ENCODE measurements at regions not wholly inside any gene's neighbourhood (a gene's known extent, or its start where the extent isn't known, plus 50 kb on each side); places are given as distances from the start of the nearest gene placed in this dataset.
"Not testable (repeated sequence)": the region's sequence is repeated elsewhere in the genome, so short reads cannot be mapped to it uniquely, and the experiment has no call there.

DNA sequence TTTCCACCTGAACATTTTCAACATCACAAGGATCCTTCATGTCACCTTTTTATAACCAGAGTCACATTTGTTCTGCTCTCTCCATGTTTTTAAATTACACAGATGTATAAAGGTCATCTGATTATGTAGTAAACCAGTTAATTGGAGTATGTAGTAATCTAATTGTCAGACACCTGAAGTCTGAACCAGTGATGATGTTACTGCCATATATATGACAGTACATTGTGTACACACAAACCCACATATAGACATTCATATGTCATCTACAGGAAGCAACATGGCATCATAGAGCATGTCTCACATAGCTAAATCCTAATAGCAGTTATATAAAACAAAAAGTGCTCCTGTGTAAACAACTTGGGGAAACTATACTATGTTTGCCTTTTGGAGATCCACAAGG, 95.9 kb upstream of the PRR23C start:
- Histone ChIP-seq H3K9me3 (no peaks in the 10 kb centered on the region), H3K27me3 (no peaks in the 10 kb centered on the region), H3K4me1 (no peaks in the 10 kb centered on the region), H3K4me3 (no peak overlapping the region), H3K27ac (no peak overlapping the region), H3K36me3 (no peaks in the 10 kb centered on the region)
- TF ChIP-seq, protein P1, sequence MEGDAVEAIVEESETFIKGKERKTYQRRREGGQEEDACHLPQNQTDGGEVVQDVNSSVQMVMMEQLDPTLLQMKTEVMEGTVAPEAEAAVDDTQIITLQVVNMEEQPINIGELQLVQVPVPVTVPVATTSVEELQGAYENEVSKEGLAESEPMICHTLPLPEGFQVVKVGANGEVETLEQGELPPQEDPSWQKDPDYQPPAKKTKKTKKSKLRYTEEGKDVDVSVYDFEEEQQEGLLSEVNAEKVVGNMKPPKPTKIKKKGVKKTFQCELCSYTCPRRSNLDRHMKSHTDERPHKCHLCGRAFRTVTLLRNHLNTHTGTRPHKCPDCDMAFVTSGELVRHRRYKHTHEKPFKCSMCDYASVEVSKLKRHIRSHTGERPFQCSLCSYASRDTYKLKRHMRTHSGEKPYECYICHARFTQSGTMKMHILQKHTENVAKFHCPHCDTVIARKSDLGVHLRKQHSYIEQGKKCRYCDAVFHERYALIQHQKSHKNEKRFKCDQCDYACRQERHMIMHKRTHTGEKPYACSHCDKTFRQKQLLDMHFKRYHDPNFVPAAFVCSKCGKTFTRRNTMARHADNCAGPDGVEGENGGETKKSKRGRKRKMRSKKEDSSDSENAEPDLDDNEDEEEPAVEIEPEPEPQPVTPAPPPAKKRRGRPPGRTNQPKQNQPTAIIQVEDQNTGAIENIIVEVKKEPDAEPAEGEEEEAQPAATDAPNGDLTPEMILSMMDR (IDR thresholded peaks at IDR 0.05): no peak
- TF ChIP-seq EP300 (IDR thresholded peaks at IDR 0.05; ENCODE audit: low read depth) (no peak), POLR2AphosphoS5 (IDR thresholded peaks at IDR 0.05) (no peak), POLR2A (IDR thresholded peaks at IDR 0.05) (no peak)
- DNase-seq: no peak
- intact Hi-C loops (cut with DNase I; ENCODE audit: low total_unique reads) (no loop called here), in situ Hi-C loops (cut with MboI; ENCODE audit: low pct_ligation_motif_present in 1 of 4, low pct_unique_long_range_greater_than_20kb in 1 of 4, low sequenced_read_pairs in 3 of 4) (no loop called here)

DNA sequence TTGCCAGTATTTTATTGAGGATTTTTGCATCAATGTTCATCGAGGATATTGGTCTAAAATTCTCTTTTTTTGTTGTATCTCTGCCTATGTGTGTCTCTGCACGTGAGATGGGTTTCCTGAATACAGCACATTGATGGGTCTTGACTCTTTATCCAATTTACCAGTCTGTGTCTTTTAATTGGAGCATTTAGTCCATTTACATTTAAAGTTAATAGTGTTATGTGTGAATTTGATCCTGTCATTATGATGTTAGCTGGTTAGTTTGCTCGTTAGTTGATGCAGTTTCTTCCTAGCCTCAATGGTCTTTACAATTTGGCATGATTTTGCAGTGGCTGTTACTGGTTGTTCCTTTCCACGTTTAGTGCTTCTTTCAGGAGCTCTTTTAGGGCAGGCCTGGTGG, 101.3 kb upstream of the PRR23C start:
- H3K27me3 ChIP-seq; H3K9me3 ChIP-seq; in situ Hi-C loops (cut with MboI; ENCODE audit: low pct_ligation_motif_present in 1 of 4, low pct_unique_long_range_greater_than_20kb in 1 of 4, low sequenced_read_pairs in 3 of 4); intact Hi-C loops (cut with DNase I; ENCODE audit: low total_unique reads); H3K4me1 ChIP-seq; H3K36me3 ChIP-seq; DNase-seq; H3K4me3 ChIP-seq; H3K27ac ChIP-seq: not testable (repeated sequence)
- 80 to 83% methylated on average over 3 to 4 of the region's 4 CpGs for WGBS, 2 donors (ENCODE audit: low coverage in 1 of 2)

DNA sequence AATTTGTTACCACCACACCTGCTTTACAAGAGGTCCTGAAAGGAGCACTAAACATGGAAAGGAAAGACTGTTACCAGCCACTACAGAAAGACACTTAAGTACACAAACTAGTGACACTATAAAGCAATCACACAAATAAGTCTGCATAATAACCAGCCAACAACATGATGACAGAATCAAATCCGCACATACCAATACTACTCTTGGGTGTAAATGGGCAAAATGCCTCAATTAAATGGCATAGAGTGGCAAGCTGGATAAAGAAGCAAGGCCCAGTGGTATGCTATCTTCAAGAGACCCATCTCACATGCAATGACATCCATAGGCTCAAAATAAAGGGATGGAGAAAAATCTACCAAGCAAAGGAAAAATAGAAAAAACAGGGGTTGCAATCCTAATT, 106.8 kb upstream of the PRR23C start:
- TF ChIP-seq POLR2AphosphoS5 (IDR thresholded peaks at IDR 0.05) (no peak), EP300 (IDR thresholded peaks at IDR 0.05; ENCODE audit: low read depth) (no peak), POLR2A (IDR thresholded peaks at IDR 0.05) (no peak)
- TF ChIP-seq, protein P1 (IDR thresholded peaks at IDR 0.05): no peak
- H3K4me3 ChIP-seq: no peak overlapping the region
- H3K4me1 ChIP-seq: no peaks in the 10 kb centered on the region
- no peaks in the 10 kb centered on the region for H3K36me3 ChIP-seq
- H3K27ac ChIP-seq: no peak overlapping the region
- no peak for DNase-seq
- no peaks in the 10 kb centered on the region for H3K27me3 ChIP-seq
- 100% methylated on average over 1 of the region's 1 CpG for WGBS, 2 donors (ENCODE audit: low coverage in 1 of 2)
- in situ Hi-C loops (cut with MboI; ENCODE audit: low pct_ligation_motif_present in 1 of 4, low pct_unique_long_range_greater_than_20kb in 1 of 4, low sequenced_read_pairs in 3 of 4) (no loop called here), intact Hi-C loops (cut with DNase I; ENCODE audit: low total_unique reads) (no loop called here)
- H3K9me3 ChIP-seq: no peaks in the 10 kb centered on the region

DNA sequence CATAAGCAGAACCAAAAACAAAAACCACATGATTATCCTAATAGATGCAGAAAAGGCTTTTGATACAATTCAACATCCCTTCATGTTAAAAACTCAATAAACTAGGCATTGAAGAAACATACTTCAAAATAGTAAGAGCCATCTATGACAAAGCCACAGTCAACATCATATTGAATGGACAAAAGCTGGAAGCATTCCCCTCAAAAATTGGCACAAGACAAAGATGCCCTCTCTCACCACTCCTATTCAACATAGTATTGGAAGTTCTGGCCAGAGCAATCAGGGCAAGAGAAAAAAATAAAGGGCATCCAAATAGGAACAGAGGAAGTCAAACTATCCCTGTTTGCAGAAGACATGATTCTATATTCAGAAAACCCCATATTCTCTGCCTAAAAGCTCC, 108.7 kb upstream of the PRR23C start:
- H3K27ac ChIP-seq; H3K4me3 ChIP-seq; H3K9me3 ChIP-seq; H3K36me3 ChIP-seq; H3K4me1 ChIP-seq; in situ Hi-C loops (cut with MboI; ENCODE audit: low pct_ligation_motif_present in 1 of 4, low pct_unique_long_range_greater_than_20kb in 1 of 4, low sequenced_read_pairs in 3 of 4); intact Hi-C loops (cut with DNase I; ENCODE audit: low total_unique reads); H3K27me3 ChIP-seq; DNase-seq: not testable (repeated sequence)

DNA sequence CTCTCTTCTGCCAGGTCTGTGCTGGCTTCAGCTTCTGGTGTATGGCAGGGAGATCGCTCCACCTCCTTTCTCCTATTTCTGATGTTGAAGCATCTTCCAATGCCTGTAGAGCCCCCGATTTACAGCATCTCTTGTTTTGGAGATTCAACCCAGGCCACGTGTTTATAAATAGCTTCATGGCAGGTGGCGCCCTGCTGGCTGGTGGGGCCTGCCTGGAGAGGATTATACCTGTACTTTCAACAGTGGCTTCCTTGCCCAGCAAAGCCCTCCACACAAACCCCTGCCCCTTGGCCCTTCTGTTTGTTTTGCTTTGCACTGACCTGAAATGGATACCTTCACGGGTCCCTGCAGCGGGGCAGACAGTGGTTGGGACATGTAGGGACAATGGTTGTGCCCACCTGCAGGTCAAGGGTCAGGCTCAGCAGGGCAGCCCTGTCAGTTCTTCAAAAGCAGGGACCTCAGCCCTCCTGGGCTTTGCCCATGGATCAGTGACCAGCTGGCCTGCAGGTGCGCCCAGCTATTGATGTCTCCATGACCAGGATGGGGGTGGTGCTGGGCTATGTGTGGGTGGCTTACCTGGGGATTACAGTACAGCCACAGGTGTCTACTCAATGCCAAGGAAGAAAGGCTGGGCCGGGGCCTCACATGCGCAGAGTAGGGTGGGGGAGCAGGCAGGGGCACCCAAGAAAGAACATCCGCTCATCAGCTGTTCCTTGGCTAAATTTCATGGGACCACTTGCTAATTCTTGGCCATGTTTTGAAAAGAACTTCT, 112.7 kb upstream of the PRR23C start:
- WGBS, 2 donors (ENCODE audit: low coverage in 1 of 2): 77 to 100% methylated on average over 1 to 10 of the region's 10 CpGs
- H3K9me3 ChIP-seq: no peaks in the 10 kb centered on the region
- H3K4me1 ChIP-seq: no peaks in the 10 kb centered on the region
- no peak overlapping the region for H3K27ac ChIP-seq
- no peaks in the 10 kb centered on the region for H3K36me3 ChIP-seq
- no peak overlapping the region for H3K4me3 ChIP-seq
- no peak for TF ChIP-seq EP300 (IDR thresholded peaks at IDR 0.05; ENCODE audit: low read depth)
- no peak for TF ChIP-seq POLR2A (IDR thresholded peaks at IDR 0.05)
- TF ChIP-seq, protein P1 (IDR thresholded peaks at IDR 0.05): no peak
- no peak for TF ChIP-seq POLR2AphosphoS5 (IDR thresholded peaks at IDR 0.05)
- no peak for DNase-seq
- in situ Hi-C loops (cut with MboI; ENCODE audit: low pct_ligation_motif_present in 1 of 4, low pct_unique_long_range_greater_than_20kb in 1 of 4, low sequenced_read_pairs in 3 of 4) (no loop called here), intact Hi-C loops (cut with DNase I; ENCODE audit: low total_unique reads) (no loop called here)
- no peaks in the 10 kb centered on the region for H3K27me3 ChIP-seq
